ENCODE measurements at regions not wholly inside any gene's neighbourhood (a gene's known extent, or its start where the extent isn't known, plus 50 kb on each side); places are given as distances from the start of the nearest gene placed in this dataset.
"Not testable (repeated sequence)": the region's sequence is repeated elsewhere in the genome, so short reads cannot be mapped to it uniquely, and the experiment has no call there.

GRCh38 chr5:52015760-52016159 lies 632.5 kb downstream of the ISL1 start:
- H3K27me3 ChIP-seq, result no peaks in the 10 kb centered on the region
- H3K36me3 ChIP-seq, result no peaks in the 10 kb centered on the region
- no peak overlapping the region for H3K27ac ChIP-seq
- WGBS, 2 donors, result 41 to 46% methylated on average over 5 of the region's 5 CpGs
- no peaks in the 10 kb centered on the region for H3K4me1 ChIP-seq
- intact Hi-C loops (cut with DNase I), result no loop called here
- H3K4me3 ChIP-seq (replicated peaks in 1 of 3), result no peak overlapping the region
- no peaks in the 10 kb centered on the region for H3K9me3 ChIP-seq
- peak; percentile 33 to 47 for DNase-seq
- TF ChIP-seq POLR2A (IDR thresholded peaks at IDR 0.05) (no peak), CTCF (IDR thresholded peaks at IDR 0.05) (no peak)

- WGBS, 2 donors, result 62% methylated on average over 2 of the region's 2 CpGs
- H3K27me3 ChIP-seq, result no peaks in the 10 kb centered on the region
- intact Hi-C loops (cut with DNase I), result no loop called here
- no peaks in the 10 kb centered on the region for H3K36me3 ChIP-seq
- no peak overlapping the region for H3K4me3 ChIP-seq (replicated peaks in 1 of 3)
- no peak for DNase-seq
- H3K27ac ChIP-seq, result no peak overlapping the region
- TF ChIP-seq CTCF (IDR thresholded peaks at IDR 0.05) (no peak), POLR2A (IDR thresholded peaks at IDR 0.05) (no peak)
- no peaks in the 10 kb centered on the region for H3K4me1 ChIP-seq
- H3K9me3 ChIP-seq, result no peaks in the 10 kb centered on the region
Measured at GRCh38 chr5:52017567-52017966, 634.3 kb downstream of the ISL1 start.

GRCh38 chr5:52024359-52024758 lies 641.1 kb downstream of the ISL1 start:
- no peak overlapping the region for H3K27ac ChIP-seq
- TF ChIP-seq POLR2A (IDR thresholded peaks at IDR 0.05) (no peak), CTCF (IDR thresholded peaks at IDR 0.05) (no peak)
- no peak overlapping the region for H3K4me3 ChIP-seq (replicated peaks in 1 of 3)
- H3K36me3 ChIP-seq, result no peaks in the 10 kb centered on the region
- no peaks in the 10 kb centered on the region for H3K27me3 ChIP-seq
- DNase-seq, result no peak
- no peaks in the 10 kb centered on the region for H3K9me3 ChIP-seq
- intact Hi-C loops (cut with DNase I), result no loop called here
- no peaks in the 10 kb centered on the region for H3K4me1 ChIP-seq
- 58 to 78% methylated on average over 3 of the region's 3 CpGs for WGBS, 2 donors

- DNase-seq; H3K36me3 ChIP-seq; H3K4me3 ChIP-seq (replicated peaks in 1 of 3); H3K9me3 ChIP-seq; H3K4me1 ChIP-seq; H3K27ac ChIP-seq; intact Hi-C loops (cut with DNase I); H3K27me3 ChIP-seq: not testable (repeated sequence)
- WGBS, 2 donors, result 95 to 96% methylated on average over 7 of the region's 7 CpGs
Measured at GRCh38 chr5:52029836-52030235, 646.6 kb downstream of the ISL1 start.

GRCh38 chr5:52041842-52042241 lies 658.6 kb downstream of the ISL1 start:
- H3K27me3 ChIP-seq, result no peaks in the 10 kb centered on the region
- TF ChIP-seq CTCF (IDR thresholded peaks at IDR 0.05) (no peak), POLR2A (IDR thresholded peaks at IDR 0.05) (no peak)
- no peaks in the 10 kb centered on the region for H3K36me3 ChIP-seq
- H3K4me3 ChIP-seq (replicated peaks in 1 of 3), result no peak overlapping the region
- no peak for DNase-seq
- intact Hi-C loops (cut with DNase I), result no loop called here
- no peaks in the 10 kb centered on the region for H3K4me1 ChIP-seq
- no peaks in the 10 kb centered on the region for H3K9me3 ChIP-seq
- WGBS, 2 donors, result 87 to 92% methylated on average over 2 of the region's 2 CpGs
- no peak overlapping the region for H3K27ac ChIP-seq

- H3K4me3 ChIP-seq (replicated peaks in 1 of 3), result no peak overlapping the region
- no peaks in the 10 kb centered on the region for H3K4me1 ChIP-seq
- TF ChIP-seq CTCF (IDR thresholded peaks at IDR 0.05) (no peak), POLR2A (IDR thresholded peaks at IDR 0.05) (no peak)
- DNase-seq, result no peak
- no peaks in the 10 kb centered on the region for H3K9me3 ChIP-seq
- WGBS, 2 donors, result 85 to 88% methylated on average over 4 of the region's 4 CpGs
- H3K36me3 ChIP-seq, result no peaks in the 10 kb centered on the region
- intact Hi-C loops (cut with DNase I), result no loop called here
- H3K27me3 ChIP-seq, result no peaks in the 10 kb centered on the region
- H3K27ac ChIP-seq, result no peak overlapping the region
Measured at GRCh38 chr5:52043137-52043536, 659.9 kb downstream of the ISL1 start.

All from thyroid gland (tissue), 4 donors.